ENCODE measurements at regions not wholly inside any gene's neighbourhood (a gene's known extent, or its start where the extent isn't known, plus 50 kb on each side); places are given as distances from the start of the nearest gene placed in this dataset.

DNA sequence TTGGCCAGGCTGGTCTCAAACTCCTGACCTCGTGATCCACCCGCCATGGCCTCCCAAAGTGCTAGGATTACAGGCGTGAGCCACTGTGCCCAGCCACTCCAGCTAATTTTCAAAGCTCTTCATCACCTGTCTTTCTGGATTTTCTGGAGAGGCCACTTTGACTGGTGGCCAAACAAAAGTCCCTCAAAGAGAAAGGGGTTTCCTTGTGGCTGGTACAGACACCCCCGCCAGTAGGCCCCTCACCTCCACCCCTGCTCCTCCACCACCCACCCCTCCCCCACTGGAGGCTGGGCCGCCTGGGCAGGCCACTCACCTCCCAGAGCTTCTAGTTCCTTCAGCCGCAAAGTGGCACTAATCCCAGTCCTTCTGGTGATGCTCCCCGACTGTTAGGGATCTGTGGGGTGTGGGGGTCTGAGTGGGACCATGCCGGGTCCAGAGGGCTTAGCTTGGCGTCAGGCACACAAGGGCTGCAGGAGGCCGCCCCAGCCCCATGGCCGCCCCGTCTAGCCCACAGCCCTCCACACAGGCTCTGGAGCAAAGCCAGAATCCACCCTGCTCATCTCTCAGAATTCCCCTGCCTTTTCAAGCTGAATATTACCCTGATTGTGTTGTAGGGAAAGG, 182.0 kb upstream of the IER5L start:
- H3K27ac ChIP-seq (ENCODE audit: low read depth, low read length) = no peak overlapping the region
- H2BK12ac ChIP-seq (ENCODE audit: low read depth, low read length) = no peak overlapping the region
- 0 out of 4 replicates have a peak, but pooled peaks cover 0 to 6% of the 10 kb centered on the region in 2 experiments for H3K9me3 ChIP-seq (ENCODE audit: insufficient read depth in 2 of 2, low read depth in 1 of 2, low read length in 1 of 2)
- H2BK120ac ChIP-seq (replicated peaks; ENCODE audit: low read depth, low read length) = no peak overlapping the region
- H2BK5ac ChIP-seq (ENCODE audit: low read depth, low read length) = no peak overlapping the region
- no peaks in the 10 kb centered on the region; a peak in 1 of 7 replicates for H3K27me3 ChIP-seq (replicated peaks in 1 of 4; ENCODE audit: control insufficient read depth in 3 of 4, extremely low read depth in 1 of 4, insufficient read depth in 3 of 4, low read length in 3 of 4)
- no peak overlapping the region for H4K91ac ChIP-seq (replicated peaks; ENCODE audit: insufficient read length, low read length)
- CTCF ChIA-PET (ENCODE audit: partially characterized antibody) = interaction anchor here (0.6 to 1.7 kb wide), 10 partner anchors 10 to 217 kb away, joined by 3 to 5 read pairs (median 3); no protein-coding TSS in a partner anchor
- no peak overlapping the region for H3K56ac ChIP-seq (replicated peaks; ENCODE audit: insufficient read length, low read depth, low read length)
- no peaks in the 10 kb centered on the region for H3K79me2 ChIP-seq (ENCODE audit: control insufficient read depth in 1 of 2, insufficient read depth in 2 of 2, low read length in 2 of 2)
- 0 out of 2 replicates have a peak, but pooled peaks cover 2% of the 10 kb centered on the region for H3K23me2 ChIP-seq (ENCODE audit: low read depth, low read length)
- H3K23ac ChIP-seq (ENCODE audit: insufficient read length) = no peak overlapping the region
- no peak overlapping the region for H2AK5ac ChIP-seq (ENCODE audit: low read depth, low read length)
- POLR2A ChIA-PET (ENCODE audit: partially characterized antibody) = interaction anchor here (0.8 to 1.7 kb wide), 3 partner anchors 20 to 32 kb away, joined by 3 to 8 read pairs (median 3); no protein-coding TSS in a partner anchor
- peak overlapping the region; percentile 32; the same call in 1 of the 2 replicates for H3K18ac ChIP-seq (ENCODE audit: extremely low read depth, low read length)
- peaks cover 0 to 3% of the 10 kb centered on the region in 2 experiments for H4K20me1 ChIP-seq (replicated peaks in 1 of 2; ENCODE audit: control insufficient read depth in 1 of 2, insufficient read depth in 2 of 2, low read length in 2 of 2)
- peaks cover 0 to 6% (median 2%) of the 10 kb centered on the region in 4 experiments; a peak in 2 of 7 replicates for H3K4me1 ChIP-seq (replicated peaks in 1 of 4; ENCODE audit: control insufficient read depth in 3 of 4, insufficient read depth in 4 of 4, low read length in 3 of 4)
- no peak for FAIRE-seq
- H3K4me3 ChIP-seq (ENCODE audit: extremely low read depth in 1 of 4, insufficient read depth in 2 of 4, low read depth in 3 of 4, low read length in 4 of 4) = no peak overlapping the region
- H3K4me2 ChIP-seq (ENCODE audit: insufficient read depth in 1 of 2, low read depth in 2 of 2, low read length in 2 of 2) = no peak overlapping the region
- no peak overlapping the region for H3K4ac ChIP-seq (replicated peaks; ENCODE audit: insufficient read length, low read depth, low read length)
- no peaks in the 10 kb centered on the region for H3K79me1 ChIP-seq (ENCODE audit: low read depth, low read length)
- no peak overlapping the region for H3K14ac ChIP-seq (ENCODE audit: insufficient read length)
- 0 out of 2 replicates have a peak overlapping the region, but pooled peaks have one; percentile 14 for H4K8ac ChIP-seq (ENCODE audit: extremely low read depth, insufficient read depth, low read length)
- H2BK15ac ChIP-seq (ENCODE audit: low read length) = no peak overlapping the region
- no peak for DNase-seq (ENCODE audit: low read depth in 1 of 2, low spot score in 2 of 2)
- no peak overlapping the region for H4K5ac ChIP-seq (ENCODE audit: insufficient read length, low read depth, low read length)
- no peaks in the 10 kb centered on the region for H3K36me3 ChIP-seq (ENCODE audit: control insufficient read depth in 2 of 4, insufficient read depth in 4 of 4, low read length in 3 of 4)
- no peak overlapping the region for H3K9ac ChIP-seq (replicated peaks in 1 of 4; ENCODE audit: extremely low read depth in 1 of 4, low read depth in 3 of 4, low read length in 3 of 4)
- H2AFZ ChIP-seq (ENCODE audit: low read length) = no peak overlapping the region
- no peak overlapping the region for H2BK20ac ChIP-seq (ENCODE audit: low read length)
- 76% methylated on average over 12 of the region's 12 CpGs; no CpG with 5 or more reads in 1 of the 2 experiments for WGBS, 2 experiments (ENCODE audit: extremely low coverage in 1 of 2, insufficient coverage in 1 of 2, insufficient read length in 1 of 2, insufficient replicate concordance in 2 of 2, low coverage in 1 of 2, low lambda C conversion rate in 2 of 2, missing lambda C conversion rate in 1 of 2)
- TF ChIP-seq TBP (IDR thresholded peaks at IDR 0.05; ENCODE audit: low read depth, low read length) = no peak
- no peak for TF ChIP-seq RBBP5 (IDR thresholded peaks at IDR 0.05; ENCODE audit: borderline replicate concordance, low read depth, low read length)
- no peak for TF ChIP-seq KDM1A (IDR thresholded peaks at IDR 0.05; ENCODE audit: borderline replicate concordance, low read length)
- TF ChIP-seq KDM5A (IDR thresholded peaks at IDR 0.05; ENCODE audit: low read length) = no peak
- TF ChIP-seq SIRT6 (IDR thresholded peaks at IDR 0.05; ENCODE audit: low read length) = no peak
- no peak for TF ChIP-seq CBX5 (IDR thresholded peaks at IDR 0.05; ENCODE audit: low read depth, low read length)
- TF ChIP-seq JUN (IDR thresholded peaks at IDR 0.05; ENCODE audit: low read depth, low read length) = no peak
- TF ChIP-seq BRCA1 (IDR thresholded peaks at IDR 0.05; ENCODE audit: low read depth, low read length) = no peak
- TF ChIP-seq POLR2A (IDR thresholded peaks at IDR 0.05; ENCODE audit: control extremely low read depth in 1 of 2, low read depth in 2 of 2, low read length in 2 of 2) = no peak
- no peak for TF ChIP-seq YY1 (IDR thresholded peaks at IDR 0.05; ENCODE audit: low read depth, low read length)
- no peak for TF ChIP-seq CBX8 (IDR thresholded peaks at IDR 0.05; ENCODE audit: borderline replicate concordance, low read depth, low read length)
- no peak for TF ChIP-seq ZNF274 (IDR thresholded peaks at IDR 0.05; ENCODE audit: borderline replicate concordance, extremely low read depth, low read length)
- no peak for TF ChIP-seq ASH2L (IDR thresholded peaks at IDR 0.05; ENCODE audit: low read length)
- TF ChIP-seq RAD21 (IDR thresholded peaks at IDR 0.05 in 1 of 2, conservative IDR thresholded peaks at IDR 0.05 in 1 of 2; ENCODE audit: low read depth in 2 of 2, low read length in 2 of 2) = no peak
